ENCODE measurements at regions not wholly inside any gene's neighbourhood (a gene's known extent, or its start where the extent isn't known, plus 50 kb on each side); places are given as distances from the start of the nearest gene placed in this dataset.
"Not testable (repeated sequence)": the region's sequence is repeated elsewhere in the genome, so short reads cannot be mapped to it uniquely, and the experiment has no call there.

- no peak for DNase-seq
Measured at GRCh38 chr1:173300061-173301044, 93.2 kb upstream of the TNFSF4 start.

- no peak for DNase-seq
Measured at GRCh38 chr1:173301507-173301906, 94.4 kb upstream of the TNFSF4 start.

GRCh38 chr1:173302366-173302765 lies 95.2 kb upstream of the TNFSF4 start:
- no peak for DNase-seq

GRCh38 chr1:173302890-173303829 lies 96.0 kb upstream of the TNFSF4 start:
- no peak for DNase-seq

GRCh38 chr1:173303984-173304383 lies 96.9 kb upstream of the TNFSF4 start:
- no peak for DNase-seq

GRCh38 chr1:173304529-173305227 lies 97.5 kb upstream of the TNFSF4 start:
- no peak for DNase-seq

GRCh38 chr1:173307845-173308244 lies 100.7 kb upstream of the TNFSF4 start:
- no peak for DNase-seq

GRCh38 chr1:173314656-173315055 lies 107.5 kb upstream of the TNFSF4 start:
- DNase-seq, result no peak

- DNase-seq, result no peak
Measured at GRCh38 chr1:173315296-173315695, 108.2 kb upstream of the TNFSF4 start.

- DNase-seq, result no peak
Measured at GRCh38 chr1:173318788-173319187, 111.7 kb upstream of the TNFSF4 start.

- not testable (repeated sequence) for DNase-seq
Measured at GRCh38 chr1:173324352-173324751, 117.2 kb upstream of the TNFSF4 start.

- DNase-seq, result not testable (repeated sequence)
Measured at GRCh38 chr1:173327987-173328386, 120.9 kb upstream of the TNFSF4 start.

GRCh38 chr1:173328961-173329360 lies 121.8 kb upstream of the TNFSF4 start:
- DNase-seq, result no peak

GRCh38 chr1:173329726-173330125 lies 122.6 kb upstream of the TNFSF4 start:
- DNase-seq, result no peak

GRCh38 chr1:173330149-173330951 lies 123.2 kb upstream of the TNFSF4 start:
- DNase-seq, result no peak

- peak; percentile 35 for DNase-seq
Measured at GRCh38 chr1:173330952-173331548, 123.9 kb upstream of the TNFSF4 start.

- DNase-seq, result no peak
Measured at GRCh38 chr1:173332026-173332425, 124.9 kb upstream of the TNFSF4 start.

- peak; percentile 71 for DNase-seq
Measured at GRCh38 chr1:173333581-173333980, 126.5 kb upstream of the TNFSF4 start.

GRCh38 chr1:173337126-173337525 lies 130.0 kb upstream of the TNFSF4 start:
- DNase-seq, result no peak

GRCh38 chr1:173341307-173341706 lies 134.2 kb upstream of the TNFSF4 start:
- no peak for DNase-seq

- DNase-seq, result no peak
Measured at GRCh38 chr1:173341971-173342370, 134.8 kb upstream of the TNFSF4 start.

GRCh38 chr1:173342736-173343135 lies 134.4 kb upstream of the PRDX6 start:
- no peak for DNase-seq
